Endometrium (tissue), 2 donors: ENCODE measurements at regions not wholly inside any gene's neighbourhood (a gene's known extent, or its start where the extent isn't known, plus 50 kb on each side); places are given as distances from the start of the nearest gene placed in this dataset.
A peak's percentile ranks its signal among the peaks of the same experiment; 100 is the strongest.

ENCODE experiments used
- FAIRE-seq: peaks from 2 replicates; lab custom pipeline; 2012; peaks lifted over from hg19 to GRCh38; lab: Jason Lieb, UNC
- donor health status: control.
- donor health status: control.

DNA sequence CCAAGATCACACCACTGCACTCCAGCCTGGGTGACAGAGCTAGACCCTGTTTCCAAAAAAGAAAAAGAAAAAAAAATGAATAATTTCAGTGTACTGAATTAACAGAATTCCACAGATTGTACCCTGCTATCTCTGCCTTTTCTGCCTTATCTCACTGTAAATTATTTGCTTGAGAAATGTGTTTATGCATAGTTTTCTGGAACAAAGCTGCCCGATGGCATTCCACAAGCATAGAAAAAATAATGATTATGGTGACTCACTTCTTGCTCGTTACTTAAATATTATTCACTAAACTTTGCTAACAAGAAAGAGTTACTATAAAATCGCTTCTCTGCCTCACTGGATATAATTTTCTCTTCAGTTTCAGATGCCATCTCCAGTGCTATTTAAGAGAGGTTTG, 88.7 kb upstream of the FAM169A start:
- no peak for FAIRE-seq

DNA sequence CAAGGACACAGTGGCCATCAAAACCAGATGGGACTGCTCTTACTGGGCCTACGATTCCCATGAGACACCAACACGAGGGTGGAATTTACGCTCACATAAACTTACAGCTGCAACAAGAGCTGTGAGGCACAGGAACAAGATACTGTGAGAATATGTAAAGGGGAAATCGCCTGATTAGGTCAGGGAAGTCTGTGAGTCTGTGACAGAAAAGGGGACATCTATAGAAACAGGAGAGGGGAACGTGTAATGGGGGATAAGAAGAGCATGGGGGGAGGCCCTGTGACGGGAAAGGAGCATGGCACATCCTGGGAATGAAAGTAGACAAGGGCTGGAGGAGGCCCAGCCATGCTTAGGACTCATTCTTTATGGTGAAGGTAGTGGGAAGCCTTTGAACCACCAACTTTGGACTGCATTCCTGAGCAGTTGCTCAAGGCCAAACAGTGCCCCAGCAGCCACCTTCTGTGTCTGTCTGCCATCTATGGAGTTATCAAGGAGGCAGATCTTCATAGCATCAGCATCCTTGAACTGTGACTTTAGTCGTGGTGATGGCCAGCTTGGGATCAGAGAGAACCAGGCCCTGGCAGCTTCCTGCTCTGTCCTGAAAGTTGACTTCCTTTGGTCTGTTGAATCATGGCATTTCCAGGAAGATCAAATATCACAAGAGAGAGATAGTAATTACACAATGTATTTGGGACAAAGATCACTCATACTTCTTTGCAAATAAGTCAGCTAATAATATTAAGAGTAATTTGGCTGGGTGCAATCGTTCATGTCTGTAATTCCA, 87.9 kb upstream of the FAM169A start:
- no peak for FAIRE-seq

DNA sequence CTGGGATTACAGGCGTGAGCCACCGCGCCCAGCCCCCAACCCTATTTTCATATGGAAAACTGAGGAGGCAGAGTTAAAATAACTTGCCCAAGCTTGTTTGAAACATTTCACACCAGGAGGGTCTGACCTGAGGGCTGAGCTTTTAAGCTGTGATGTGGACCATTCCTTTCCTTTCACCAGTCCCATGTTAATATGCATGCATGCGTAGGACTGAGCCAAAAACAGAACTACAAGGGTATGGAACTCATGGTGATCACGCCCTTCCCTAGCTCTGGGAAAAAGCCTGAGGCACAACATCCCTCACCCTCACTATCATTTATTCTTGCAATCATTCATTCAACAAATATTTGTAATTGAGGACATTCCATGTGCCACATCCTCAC, 87.4 kb upstream of the FAM169A start:
- no peak for FAIRE-seq

DNA sequence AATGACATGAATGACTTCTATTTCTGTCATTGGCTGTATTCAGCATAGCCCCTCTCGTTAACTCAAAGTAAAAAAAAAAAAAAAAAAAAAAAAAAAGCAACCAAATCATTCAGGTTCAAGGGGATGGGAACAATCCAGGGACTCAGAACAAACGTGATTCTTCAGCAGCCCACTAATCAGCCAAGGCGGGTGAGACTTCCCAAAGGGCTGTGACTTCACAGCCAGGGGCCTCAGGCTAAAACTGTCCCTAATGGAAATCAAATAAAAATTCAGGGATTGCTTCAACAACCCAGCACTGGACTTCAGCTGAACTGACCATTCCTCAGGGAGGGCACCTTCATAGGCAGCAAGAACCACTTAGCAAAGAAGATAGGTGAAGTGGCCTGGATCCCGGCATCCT, 86.2 kb upstream of the FAM169A start:
- no peak for FAIRE-seq

DNA sequence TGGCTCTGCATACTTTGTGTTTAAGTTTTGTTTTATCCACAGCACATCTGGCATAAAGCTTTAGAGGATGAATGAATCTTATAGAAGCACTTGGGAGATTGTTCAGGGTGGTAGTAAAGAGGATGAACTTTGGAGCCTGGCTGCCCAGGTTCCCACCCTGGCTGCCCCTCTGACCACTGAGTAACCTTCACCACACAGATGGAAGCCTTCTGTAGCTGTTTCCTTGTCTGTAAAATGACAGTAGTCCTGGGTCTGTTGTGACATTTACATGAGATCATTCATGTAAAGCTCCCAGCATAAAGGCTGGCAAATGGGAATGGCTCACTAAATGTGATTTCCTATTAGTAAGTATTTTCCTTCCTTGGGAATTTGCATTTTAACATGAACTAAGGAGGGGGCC, 85.7 kb upstream of the FAM169A start:
- no peak for FAIRE-seq

DNA sequence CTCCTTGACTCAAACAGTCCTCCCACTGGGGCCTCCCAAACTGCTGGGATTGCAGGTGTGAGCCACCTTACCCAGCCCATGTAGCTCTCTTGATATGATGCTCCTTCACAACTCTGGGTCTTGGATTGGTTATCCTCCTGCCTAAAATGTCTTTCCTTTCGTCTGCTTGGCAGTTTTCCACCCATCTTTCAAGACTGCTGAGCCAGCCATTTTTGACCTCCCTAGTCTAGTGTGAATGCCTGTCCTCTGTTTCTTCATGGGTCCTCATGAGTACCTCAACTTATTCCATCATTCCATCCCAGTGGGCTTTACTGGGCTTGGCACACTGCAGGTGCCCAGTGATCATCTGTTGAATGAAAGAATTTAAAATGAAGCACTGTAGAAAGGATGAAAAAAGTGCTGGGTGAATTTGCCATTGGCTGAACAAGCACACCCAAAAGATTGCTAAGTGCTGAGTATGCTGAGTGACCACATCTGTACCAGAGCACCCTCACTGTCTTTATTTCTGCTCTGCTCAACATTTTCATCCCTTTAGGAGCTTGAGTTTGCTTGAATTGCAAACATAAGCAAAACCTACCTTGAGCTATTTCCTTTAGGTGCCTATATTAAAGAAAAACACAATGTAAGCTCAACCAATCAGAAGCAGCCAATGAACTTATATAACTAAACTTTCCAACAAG, 84.8 kb upstream of the FAM169A start:
- FAIRE-seq: no peak

DNA sequence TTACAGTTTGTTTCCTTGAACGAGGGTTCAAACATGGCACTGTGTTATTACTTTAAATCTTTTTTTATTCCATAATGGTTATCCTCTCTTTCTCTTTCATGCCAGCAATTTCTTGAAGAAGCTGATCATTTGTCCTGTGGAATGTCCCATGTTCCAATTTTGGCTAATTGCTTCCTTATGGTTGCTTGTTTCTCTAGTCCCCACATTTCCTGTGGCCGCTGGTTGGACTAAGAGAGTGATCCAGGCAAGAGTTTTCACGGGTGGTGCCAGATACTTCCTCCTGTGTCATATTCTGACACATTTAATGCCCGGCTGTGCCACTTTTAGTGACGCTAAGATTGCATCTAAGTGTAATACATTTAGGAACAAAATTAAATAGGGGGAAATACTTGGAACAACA, 83.8 kb upstream of the FAM169A start:
- FAIRE-seq: no peak

DNA sequence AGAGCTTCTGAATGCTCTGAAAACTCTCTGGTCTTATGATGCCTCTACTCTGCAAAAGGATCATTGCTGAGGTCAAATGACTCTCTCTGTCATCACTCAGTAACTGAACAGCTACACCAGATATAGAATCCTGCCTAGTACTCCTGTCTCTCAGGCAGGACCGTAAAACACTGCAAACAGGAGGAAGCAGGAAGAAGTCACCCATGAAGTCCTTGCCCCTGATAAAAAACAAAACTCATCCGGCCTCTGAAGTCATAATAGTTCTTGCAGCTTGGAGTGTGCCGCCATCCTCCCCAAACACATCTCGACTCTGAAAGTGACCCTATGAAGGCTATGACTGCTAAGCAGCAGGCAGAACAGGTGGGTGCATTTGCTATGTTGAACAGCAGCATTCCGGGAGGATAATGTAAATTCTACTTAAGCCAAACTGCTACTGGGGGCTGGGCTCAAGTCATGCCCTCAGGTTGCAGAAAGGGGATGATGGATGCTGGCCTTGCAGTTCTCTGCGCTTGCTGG, 81.9 kb upstream of the FAM169A start:
- FAIRE-seq: no peak

DNA sequence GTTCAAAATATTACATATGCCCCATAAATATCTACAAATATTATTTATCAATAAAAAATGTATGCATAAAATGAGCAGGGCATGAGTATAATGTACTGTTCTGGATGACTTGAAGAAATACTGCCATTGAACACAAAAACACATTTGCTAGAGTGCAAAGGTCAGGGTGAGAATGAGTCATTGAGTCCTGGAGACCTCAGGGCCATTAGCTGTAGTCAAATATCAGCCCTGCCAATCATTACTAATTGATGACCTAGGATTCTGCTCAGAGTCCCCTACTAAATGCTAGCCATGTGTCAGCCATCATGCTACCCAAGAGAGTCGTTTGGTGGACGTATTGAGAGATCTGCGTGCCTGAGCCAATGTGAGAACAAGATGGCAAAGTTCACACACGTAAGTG, 80.3 kb upstream of the FAM169A start:
- no peak for FAIRE-seq

DNA sequence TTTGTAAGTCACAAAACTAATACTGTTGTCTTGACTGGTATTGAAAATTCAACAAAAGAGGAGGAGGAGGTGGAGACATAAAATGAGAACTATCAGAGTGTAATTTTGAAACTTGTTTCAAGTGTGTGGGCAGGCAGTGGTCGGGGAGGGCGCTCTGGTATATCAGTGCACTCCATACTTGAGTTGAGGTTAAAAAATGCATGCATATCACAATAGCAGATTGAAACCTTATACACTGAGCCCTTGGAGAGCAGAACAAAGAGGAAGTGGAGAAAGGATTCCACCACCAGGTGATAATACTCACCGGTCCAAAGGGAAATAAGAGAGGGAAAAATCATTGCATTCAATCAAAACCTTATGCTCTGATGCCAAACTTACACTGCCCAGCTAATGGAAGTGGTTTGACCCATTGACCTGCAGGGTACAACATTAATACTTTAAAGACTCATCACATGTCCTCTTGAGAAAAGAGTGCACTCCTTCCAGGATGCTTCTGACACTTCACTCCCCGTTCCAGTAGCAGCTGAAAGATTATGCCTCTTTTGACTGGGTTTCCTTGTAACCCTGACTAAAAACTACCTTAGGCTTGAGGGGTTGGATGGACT, 79.5 kb upstream of the FAM169A start:
- no peak for FAIRE-seq

DNA sequence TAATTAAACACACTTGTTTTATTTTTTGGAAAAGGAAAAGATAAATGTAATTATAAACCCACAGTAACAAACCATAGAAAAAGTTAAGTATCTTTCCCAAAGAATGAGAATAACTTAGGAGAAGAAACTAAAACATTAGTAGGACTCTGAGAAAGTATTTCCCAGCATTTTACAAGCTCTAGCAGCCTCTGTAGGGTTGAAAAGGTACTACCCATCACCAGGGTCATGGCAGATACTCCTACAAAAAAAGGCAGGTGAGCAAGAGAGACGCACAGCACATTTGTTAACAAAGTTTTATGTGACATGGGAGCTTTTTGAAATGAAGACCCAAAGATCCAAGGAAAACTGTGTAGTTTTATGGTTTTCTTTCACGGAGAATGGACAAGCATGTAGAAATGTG, 77.7 kb upstream of the FAM169A start:
- FAIRE-seq: no peak

DNA sequence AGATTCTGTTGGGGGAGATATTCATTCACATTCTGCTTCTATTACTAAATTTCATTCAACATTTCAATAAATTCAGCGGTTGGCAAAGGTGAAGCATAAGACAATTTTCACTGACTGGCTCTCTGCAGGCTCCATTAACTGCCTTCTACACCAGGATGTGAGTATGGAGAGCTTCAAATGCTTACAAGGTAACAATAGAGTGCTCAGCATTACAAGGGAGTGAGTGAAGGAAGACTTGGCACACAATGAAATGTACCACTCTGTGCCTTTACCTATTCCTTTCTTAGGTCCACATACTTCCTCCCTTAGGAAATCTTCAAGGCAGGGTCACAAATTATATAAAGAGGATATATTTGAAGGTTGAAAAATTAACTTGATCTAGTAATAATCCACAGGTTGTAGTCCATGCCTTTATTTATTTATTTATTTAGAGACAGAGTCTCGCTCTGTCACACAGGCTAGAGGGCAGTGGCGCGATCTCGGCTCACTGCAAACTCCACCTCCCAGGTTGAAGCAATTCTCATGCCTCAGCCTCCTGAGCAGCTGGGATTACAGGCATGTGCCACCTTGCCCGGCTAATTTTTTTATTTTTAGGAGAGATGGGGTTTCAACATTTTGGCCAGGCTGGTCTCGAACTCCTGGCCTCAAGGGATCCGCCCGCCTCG, 76.6 kb upstream of the FAM169A start:
- FAIRE-seq: no peak

DNA sequence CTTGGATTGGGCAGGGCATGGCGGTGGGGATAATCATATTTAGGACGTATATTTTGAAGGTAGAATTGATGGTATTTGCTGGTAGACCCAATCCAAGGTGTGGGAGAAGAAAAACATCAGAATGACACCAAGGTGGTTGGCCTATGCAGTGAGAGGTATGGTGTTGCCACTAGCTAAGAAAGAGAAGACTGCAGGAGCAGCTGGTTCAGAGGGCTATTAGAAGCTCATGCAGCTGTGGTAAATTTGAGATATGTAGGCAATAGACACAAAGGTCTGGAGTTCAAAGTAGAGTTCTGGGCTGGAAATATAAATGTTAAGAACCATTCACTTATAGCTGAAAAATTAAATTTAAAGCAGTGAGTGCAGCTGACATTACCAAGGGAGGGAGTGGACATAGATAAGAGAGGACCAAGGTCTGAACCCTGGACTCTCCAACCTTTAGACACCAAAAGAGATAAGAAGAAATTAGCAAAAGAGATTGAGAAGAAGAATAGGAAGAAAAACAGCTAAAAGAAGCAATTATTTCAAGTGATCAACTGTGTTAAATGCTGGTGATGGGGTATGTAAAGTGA, 74.7 kb upstream of the FAM169A start:
- FAIRE-seq: no peak

DNA sequence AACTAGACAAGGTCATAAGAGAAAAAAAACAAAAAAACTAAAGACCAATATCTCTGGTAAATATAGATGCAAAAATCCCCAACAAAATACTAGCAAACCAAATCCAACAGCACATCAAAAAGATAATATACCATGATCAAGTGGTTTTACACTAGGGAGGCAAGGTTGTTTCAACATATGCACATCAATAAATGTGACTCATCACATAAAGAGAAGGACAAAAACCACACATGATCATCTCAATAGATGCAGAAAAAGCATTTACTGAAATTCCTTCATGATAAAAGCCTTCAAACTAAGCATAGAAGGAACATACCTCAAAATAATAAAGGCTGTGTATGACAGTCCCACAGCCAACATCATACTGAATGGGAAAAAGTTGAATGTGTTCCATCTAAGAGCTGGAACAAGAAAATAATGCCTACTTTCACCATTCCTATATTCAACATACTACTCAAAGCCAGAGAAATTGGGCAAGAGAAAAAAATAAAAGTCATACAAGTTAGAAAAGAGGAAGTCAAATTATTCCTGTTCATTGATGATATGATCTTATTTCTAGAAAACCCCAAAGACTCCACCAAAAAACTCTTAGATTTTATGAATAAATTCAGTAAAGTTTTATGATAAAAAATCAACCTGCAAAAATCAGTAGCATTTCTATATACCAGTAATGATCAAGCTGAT, 72.2 kb upstream of the FAM169A start:
- FAIRE-seq: no peak

DNA sequence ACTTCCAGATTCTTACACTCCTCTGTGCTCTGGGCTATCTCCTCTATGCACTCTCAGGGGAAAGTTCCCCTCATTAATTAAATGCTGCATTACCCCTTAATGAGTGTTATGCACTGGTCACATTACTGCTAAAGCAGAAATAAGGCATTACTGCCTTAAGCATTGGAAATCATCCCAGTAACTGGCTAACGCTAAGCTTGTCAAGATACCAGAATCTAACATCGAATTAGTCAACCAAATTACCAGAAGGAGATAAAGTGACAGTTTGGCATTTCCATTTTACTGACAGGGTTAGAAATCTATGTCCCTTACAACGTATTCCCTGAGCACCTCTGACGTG, 69.5 kb upstream of the FAM169A start:
- no peak for FAIRE-seq

DNA sequence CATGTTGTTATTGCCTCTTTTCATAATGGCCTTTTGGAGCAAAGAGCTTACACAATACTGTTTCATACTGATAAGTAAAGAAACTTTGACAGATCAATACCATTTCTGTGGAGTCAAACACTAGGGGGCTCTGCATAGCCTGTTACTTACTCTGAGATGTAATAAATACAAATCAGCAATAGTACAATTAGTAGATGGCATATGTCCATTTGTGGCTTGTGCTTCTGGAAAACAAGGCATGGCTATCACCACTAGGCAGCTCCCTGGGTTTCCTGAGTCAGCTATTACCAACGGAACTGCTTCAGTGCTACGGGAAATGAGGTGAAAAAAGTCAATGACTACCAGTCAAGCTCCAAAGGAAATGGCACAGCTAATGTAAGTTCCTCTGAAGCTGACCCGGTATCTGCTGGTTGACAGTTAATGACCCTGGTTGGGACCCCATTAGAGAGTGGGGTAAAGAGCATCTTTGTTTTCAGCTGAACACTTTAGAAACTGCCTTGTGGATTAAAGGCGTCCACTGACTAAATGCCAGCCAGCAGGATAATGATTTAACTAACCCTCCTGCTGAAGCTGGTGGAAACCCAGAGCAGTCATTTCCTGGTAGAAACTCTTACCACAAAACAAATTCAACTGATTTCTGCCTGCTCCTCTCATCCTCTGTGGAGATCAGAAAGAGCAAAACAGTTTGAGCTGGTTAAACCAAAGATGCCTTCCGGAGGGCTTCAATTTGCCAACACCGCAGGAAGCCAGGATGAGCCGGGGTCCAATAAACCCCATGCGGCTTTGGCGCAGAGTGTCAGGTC, 69.0 kb upstream of the FAM169A start:
- FAIRE-seq: no peak

DNA sequence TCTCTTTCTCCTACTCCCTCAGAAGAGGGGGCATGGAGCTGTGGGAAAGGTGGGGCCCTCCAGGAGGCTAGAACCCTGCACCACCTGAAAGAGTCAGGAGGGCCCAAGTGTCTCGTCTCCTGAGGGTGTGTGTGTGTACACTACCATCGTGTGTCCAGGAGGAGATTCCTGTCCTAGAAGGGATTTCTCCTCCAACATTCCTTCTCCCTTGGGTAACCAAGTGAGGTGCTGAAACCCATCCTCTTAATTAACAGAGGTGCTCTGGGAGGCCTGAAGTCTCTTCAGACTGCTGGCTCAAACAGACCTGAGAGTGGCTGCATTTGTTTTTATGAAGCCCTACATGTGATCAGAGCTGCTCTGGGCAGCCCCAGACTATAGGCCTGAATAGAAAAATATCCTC, 61.1 kb upstream of the FAM169A start:
- no peak for FAIRE-seq

DNA sequence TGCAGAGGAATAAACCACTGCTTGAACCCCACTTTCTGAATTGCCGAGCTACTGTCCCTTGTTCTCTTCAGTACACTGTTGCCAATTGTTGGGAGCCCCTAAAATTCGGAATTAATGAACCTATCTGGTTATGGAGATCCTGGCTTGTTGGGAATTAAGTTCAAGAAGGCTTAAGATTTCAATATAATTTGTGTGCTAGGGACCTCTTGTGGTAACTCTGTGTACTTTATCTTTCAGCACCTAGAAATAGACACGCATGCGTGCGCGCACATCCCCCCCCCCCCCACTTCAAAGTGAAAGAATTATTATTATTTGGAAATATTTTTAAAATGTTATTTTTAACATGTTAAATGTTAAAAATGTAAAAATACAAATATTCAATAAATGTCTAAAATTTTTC, 53.3 kb upstream of the FAM169A start:
- FAIRE-seq: peak; percentile 93

DNA sequence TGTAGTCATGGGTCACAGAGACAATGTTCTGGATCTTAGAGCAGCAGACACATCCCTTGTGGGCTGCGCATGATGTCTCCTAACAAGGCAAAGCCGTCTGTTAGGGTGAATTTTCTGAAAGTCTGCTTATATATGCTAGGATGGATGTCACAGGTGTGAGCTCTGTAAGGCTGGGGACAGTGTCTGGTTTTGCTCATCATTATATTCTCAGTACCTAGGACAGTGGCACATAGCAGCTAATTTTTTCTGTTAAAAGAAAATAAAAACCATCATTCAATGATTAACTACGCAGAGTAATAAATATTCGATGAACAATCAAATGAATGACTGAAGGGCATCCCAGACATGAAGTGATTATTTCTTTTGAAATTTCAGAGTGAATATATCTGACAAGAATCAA, 52.9 kb upstream of the FAM169A start:
- FAIRE-seq: no peak

DNA sequence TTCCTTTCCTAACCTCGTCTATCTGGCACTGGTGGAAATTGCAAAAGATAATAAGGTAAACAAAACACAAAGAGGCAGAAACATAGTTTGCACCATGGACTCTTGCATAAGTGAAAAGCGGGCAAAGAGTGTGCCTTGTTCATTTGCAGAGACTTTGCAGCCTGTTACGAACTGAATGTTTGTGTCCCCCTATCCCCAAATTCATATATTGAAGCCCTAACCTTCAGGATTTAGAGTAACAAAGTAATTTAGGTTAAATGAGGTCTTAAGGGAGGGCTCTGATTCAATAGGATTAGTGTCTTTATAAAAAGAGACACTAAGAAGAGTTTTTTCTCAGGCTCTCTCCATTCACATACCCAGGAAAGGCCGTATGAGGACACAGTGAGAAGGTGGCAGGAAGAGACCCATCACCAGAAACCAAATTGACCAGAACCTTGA, 52.1 kb upstream of the FAM169A start:
- no peak for FAIRE-seq
